ENCODE measurements at regions not wholly inside any gene's neighbourhood (a gene's known extent, or its start where the extent isn't known, plus 50 kb on each side); places are given as distances from the start of the nearest gene placed in this dataset.

GRCh38 chr13:110070046-110070445 is 236.9 kb downstream of the COL4A1 start:
- Histone ChIP-seq H3K4me1 (ENCODE audit: control insufficient read depth, low read depth, low read length) (no peaks in the 10 kb centered on the region), H2BK120ac (ENCODE audit: low read depth, low read length) (no peak overlapping the region), H3K79me1 (ENCODE audit: low read length) (no peaks in the 10 kb centered on the region), H3K56ac (ENCODE audit: low read length) (no peak overlapping the region), H2AK5ac (ENCODE audit: low read length) (no peak overlapping the region), H4K8ac (ENCODE audit: low read depth, low read length) (no peak overlapping the region), H3K27ac (ENCODE audit: low read depth, low read length) (no peak overlapping the region), H3K23ac (ENCODE audit: low read length) (no peak overlapping the region), H2BK5ac (ENCODE audit: low read length) (no peak overlapping the region), H3K4ac (ENCODE audit: low read depth, low read length) (no peak overlapping the region), H3K36me3 (ENCODE audit: control insufficient read depth, insufficient read depth, low read length) (no peaks in the 10 kb centered on the region), H3K4me3 (ENCODE audit: low read length) (no peak overlapping the region), H4K5ac (ENCODE audit: low read length) (no peak overlapping the region), H3K9ac (ENCODE audit: low read length) (no peak overlapping the region), H3K79me2 (ENCODE audit: control insufficient read depth, insufficient read depth, low read length) (no peaks in the 10 kb centered on the region), H3K4me2 (ENCODE audit: low read length) (no peak overlapping the region), H2BK15ac (replicated peaks; ENCODE audit: low read depth) (no peak overlapping the region), H3K27me3 (ENCODE audit: insufficient read depth, low read length, poor library complexity) (no peaks in the 10 kb centered on the region), H3K18ac (ENCODE audit: low read length) (no peak overlapping the region)
- no CpG with 5 or more reads among the region's 4 CpGs for WGBS (ENCODE audit: extremely low coverage, insufficient coverage, low lambda C conversion rate)
- DNase-seq, result no peak

DNA sequence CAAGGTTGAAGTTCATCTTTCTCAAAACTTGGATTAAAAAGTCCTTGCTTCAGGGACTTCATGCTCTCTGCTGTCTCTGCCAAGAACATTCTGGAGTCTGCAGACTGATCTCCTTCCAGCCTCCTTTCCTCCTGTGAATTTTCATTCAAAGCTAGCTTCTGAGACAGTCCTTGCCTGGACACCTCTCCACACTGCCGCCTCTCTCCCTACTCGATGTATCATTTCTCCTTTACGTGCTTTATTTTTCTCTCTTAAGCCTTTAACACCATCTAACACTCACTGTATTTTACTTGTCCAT is 238.8 kb downstream of the COL4A1 start:
- no peak overlapping the region for H4K8ac ChIP-seq (ENCODE audit: low read depth, low read length)
- no peaks in the 10 kb centered on the region for H3K4me1 ChIP-seq (ENCODE audit: control insufficient read depth, low read depth, low read length)
- H3K36me3 ChIP-seq (ENCODE audit: control insufficient read depth, insufficient read depth, low read length), result no peaks in the 10 kb centered on the region
- WGBS (ENCODE audit: extremely low coverage, insufficient coverage, low lambda C conversion rate), result no CpG with 5 or more reads among the region's 3 CpGs
- H3K27me3 ChIP-seq (ENCODE audit: insufficient read depth, low read length, poor library complexity), result no peaks in the 10 kb centered on the region
- no peak overlapping the region for H3K56ac ChIP-seq (ENCODE audit: low read length)
- H3K4ac ChIP-seq (ENCODE audit: low read depth, low read length), result no peak overlapping the region
- H3K79me2 ChIP-seq (ENCODE audit: control insufficient read depth, insufficient read depth, low read length), result no peaks in the 10 kb centered on the region
- H3K18ac ChIP-seq (ENCODE audit: low read length), result no peak overlapping the region
- no peak overlapping the region for H2BK15ac ChIP-seq (replicated peaks; ENCODE audit: low read depth)
- H4K5ac ChIP-seq (ENCODE audit: low read length), result no peak overlapping the region
- no peak overlapping the region for H2BK120ac ChIP-seq (ENCODE audit: low read depth, low read length)
- H3K23ac ChIP-seq (ENCODE audit: low read length), result no peak overlapping the region
- no peaks in the 10 kb centered on the region for H3K79me1 ChIP-seq (ENCODE audit: low read length)
- H3K4me3 ChIP-seq (ENCODE audit: low read length), result no peak overlapping the region
- H2BK5ac ChIP-seq (ENCODE audit: low read length), result no peak overlapping the region
- no peak overlapping the region for H3K9ac ChIP-seq (ENCODE audit: low read length)
- H3K27ac ChIP-seq (ENCODE audit: low read depth, low read length), result no peak overlapping the region
- no peak overlapping the region for H2AK5ac ChIP-seq (ENCODE audit: low read length)
- H3K4me2 ChIP-seq (ENCODE audit: low read length), result no peak overlapping the region
- DNase-seq, result no peak

GRCh38 chr13:110067355-110068175 is 239.4 kb downstream of the COL4A1 start:
- no peaks in the 10 kb centered on the region for H3K4me1 ChIP-seq (ENCODE audit: control insufficient read depth, low read depth, low read length)
- H3K27ac ChIP-seq (ENCODE audit: low read depth, low read length), result no peak overlapping the region
- H3K36me3 ChIP-seq (ENCODE audit: control insufficient read depth, insufficient read depth, low read length), result no peaks in the 10 kb centered on the region
- H4K8ac ChIP-seq (ENCODE audit: low read depth, low read length), result no peak overlapping the region
- WGBS (ENCODE audit: extremely low coverage, insufficient coverage, low lambda C conversion rate), result no CpG with 5 or more reads among the region's 6 CpGs
- no peak overlapping the region for H3K23ac ChIP-seq (ENCODE audit: low read length)
- no peak overlapping the region for H4K5ac ChIP-seq (ENCODE audit: low read length)
- DNase-seq, result no peak
- no peak overlapping the region for H3K56ac ChIP-seq (ENCODE audit: low read length)
- no peak overlapping the region for H3K9ac ChIP-seq (ENCODE audit: low read length)
- H3K79me1 ChIP-seq (ENCODE audit: low read length), result no peaks in the 10 kb centered on the region
- no peak overlapping the region for H2AK5ac ChIP-seq (ENCODE audit: low read length)
- no peak overlapping the region for H3K4me3 ChIP-seq (ENCODE audit: low read length)
- no peak overlapping the region for H2BK5ac ChIP-seq (ENCODE audit: low read length)
- no peak overlapping the region for H3K4me2 ChIP-seq (ENCODE audit: low read length)
- H2BK120ac ChIP-seq (ENCODE audit: low read depth, low read length), result no peak overlapping the region
- H3K18ac ChIP-seq (ENCODE audit: low read length), result no peak overlapping the region
- no peak overlapping the region for H2BK15ac ChIP-seq (replicated peaks; ENCODE audit: low read depth)
- H3K4ac ChIP-seq (ENCODE audit: low read depth, low read length), result no peak overlapping the region
- no peaks in the 10 kb centered on the region for H3K27me3 ChIP-seq (ENCODE audit: insufficient read depth, low read length, poor library complexity)
- no peaks in the 10 kb centered on the region for H3K79me2 ChIP-seq (ENCODE audit: control insufficient read depth, insufficient read depth, low read length)

DNA sequence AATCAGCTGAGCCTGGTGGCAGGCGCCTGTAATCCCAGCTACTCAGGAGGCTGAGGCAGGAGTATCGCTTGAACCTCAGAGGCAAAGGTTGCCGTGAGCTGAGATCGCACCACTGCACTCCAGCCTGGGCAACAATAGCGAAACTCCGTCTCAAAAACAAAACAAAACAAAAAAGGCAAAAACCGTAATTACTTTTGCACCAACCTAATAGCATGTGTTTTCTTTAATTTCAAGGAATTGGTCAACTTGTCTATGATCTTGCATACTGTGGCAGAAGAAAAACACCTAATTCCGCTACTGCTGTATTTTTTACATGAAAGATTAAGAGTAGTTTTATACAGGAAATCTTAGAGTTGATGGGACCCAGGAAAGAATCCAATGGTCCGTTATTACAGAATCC is 241.2 kb downstream of the COL4A1 start:
- Histone ChIP-seq H2BK120ac (ENCODE audit: low read depth, low read length) (no peak overlapping the region), H4K8ac (ENCODE audit: low read depth, low read length) (no peak overlapping the region), H3K27me3 (ENCODE audit: insufficient read depth, low read length, poor library complexity) (no peaks in the 10 kb centered on the region), H2BK15ac (replicated peaks; ENCODE audit: low read depth) (no peak overlapping the region), H4K5ac (ENCODE audit: low read length) (no peak overlapping the region), H3K18ac (ENCODE audit: low read length) (no peak overlapping the region), H3K27ac (ENCODE audit: low read depth, low read length) (no peak overlapping the region), H2BK5ac (ENCODE audit: low read length) (no peak overlapping the region), H3K56ac (ENCODE audit: low read length) (no peak overlapping the region), H2AK5ac (ENCODE audit: low read length) (no peak overlapping the region), H3K4me2 (ENCODE audit: low read length) (no peak overlapping the region), H3K4ac (ENCODE audit: low read depth, low read length) (no peak overlapping the region), H3K23ac (ENCODE audit: low read length) (no peak overlapping the region), H3K79me2 (ENCODE audit: control insufficient read depth, insufficient read depth, low read length) (no peaks in the 10 kb centered on the region), H3K4me1 (ENCODE audit: control insufficient read depth, low read depth, low read length) (no peaks in the 10 kb centered on the region), H3K4me3 (ENCODE audit: low read length) (no peak overlapping the region), H3K9ac (ENCODE audit: low read length) (no peak overlapping the region), H3K36me3 (ENCODE audit: control insufficient read depth, insufficient read depth, low read length) (no peaks in the 10 kb centered on the region), H3K79me1 (ENCODE audit: low read length) (no peaks in the 10 kb centered on the region)
- no peak for DNase-seq
- no CpG with 5 or more reads among the region's 9 CpGs for WGBS (ENCODE audit: extremely low coverage, insufficient coverage, low lambda C conversion rate)

- no peak overlapping the region for H3K9ac ChIP-seq (ENCODE audit: low read length)
- H2AK5ac ChIP-seq (ENCODE audit: low read length), result no peak overlapping the region
These were observed 243.2 kb downstream of the COL4A1 start for GRCh38 chr13:110063490-110064421.

More at GRCh38 chr13:110063490-110064421, 243.2 kb downstream of the COL4A1 start:
- Histone ChIP-seq H3K4me3 (ENCODE audit: low read length) (no peak overlapping the region), H3K79me1 (ENCODE audit: low read length) (no peaks in the 10 kb centered on the region), H3K27ac (ENCODE audit: low read depth, low read length) (no peak overlapping the region), H3K4ac (ENCODE audit: low read depth, low read length) (no peak overlapping the region), H3K4me1 (ENCODE audit: control insufficient read depth, low read depth, low read length) (no peaks in the 10 kb centered on the region), H3K27me3 (ENCODE audit: insufficient read depth, low read length, poor library complexity) (no peaks in the 10 kb centered on the region), H3K4me2 (ENCODE audit: low read length) (no peak overlapping the region), H4K8ac (ENCODE audit: low read depth, low read length) (no peak overlapping the region), H3K18ac (ENCODE audit: low read length) (no peak overlapping the region), H2BK120ac (ENCODE audit: low read depth, low read length) (no peak overlapping the region), H3K23ac (ENCODE audit: low read length) (no peak overlapping the region), H3K36me3 (ENCODE audit: control insufficient read depth, insufficient read depth, low read length) (no peaks in the 10 kb centered on the region), H2BK5ac (ENCODE audit: low read length) (no peak overlapping the region), H3K79me2 (ENCODE audit: control insufficient read depth, insufficient read depth, low read length) (no peaks in the 10 kb centered on the region), H2BK15ac (replicated peaks; ENCODE audit: low read depth) (no peak overlapping the region), H4K5ac (ENCODE audit: low read length) (no peak overlapping the region), H3K56ac (ENCODE audit: low read length) (no peak overlapping the region)
- DNase-seq, result no peak
- WGBS (ENCODE audit: extremely low coverage, insufficient coverage, low lambda C conversion rate), result no CpG with 5 or more reads among the region's 9 CpGs
